Gastroesophageal sphincter (tissue), 4 donors: ENCODE measurements at regions not wholly inside any gene's neighbourhood (a gene's known extent, or its start where the extent isn't known, plus 50 kb on each side); places are given as distances from the start of the nearest gene placed in this dataset.

ENCODE experiments used
- ATAC-seq: fragments of 150-250 bp; one replicate; pipeline ENCODE4 v1.9.1; 2016; ENCODE audit warnings: mild to moderate bottlenecking, moderate library complexity
- H3K27ac ChIP-seq, 4 donors: fragments of 200-600 bp; sonication (generic) in 3 of 4; 1 replicate in 3 of 4; 2 replicates in 1 of 4; pipeline ENCODE4 v1.5.1; 2016 to 2019
- H3K27me3 ChIP-seq: fragments of 200-600 bp; sonication (generic); one replicate; pipeline ENCODE4 v1.5.1; 2019
- H3K36me3 ChIP-seq, 2 donors: fragments of 200-600 bp; sonication (generic); one replicate each; pipeline ENCODE4 v1.5.1; 2019; ENCODE audit warnings: control low read depth in 1 of 2
- H3K4me1 ChIP-seq, 3 donors: fragments of 200-600 bp; sonication (generic); 1 replicate in 2 of 3; 2 replicates in 1 of 3; pipeline ENCODE4 v1.5.1; 2016 to 2019; ENCODE audit warnings: control low read depth in 2 of 3
- H3K4me3 ChIP-seq, 2 donors: fragments of 200-600 bp; sonication (generic); one replicate each; pipeline ENCODE4 v1.5.1; 2019; ENCODE audit warnings: mild to moderate bottlenecking in 1 of 2, moderate library complexity in 1 of 2
- H3K9me3 ChIP-seq, 3 donors: fragments of 200-600 bp; sonication (generic); one replicate each; pipeline ENCODE4 v1.5.1; 2017 to 2019; ENCODE audit warnings: control low read depth in 2 of 3
- CTCF ChIP-seq, 4 experiments: fragments of 200-600 bp in 2 of 4; fragments of 450-650 bp in 2 of 4; sonication (generic) in 1 of 4; IDR thresholded peaks; one replicate each; pipeline ENCODE4 v1.5.1; 2017 to 2019; ENCODE audit warnings: antibody characterized with exemption in 4 of 4, mild to moderate bottlenecking in 2 of 4, moderate library complexity in 2 of 4
- EP300 ChIP-seq: sonication (generic); formaldehyde crosslinking; IDR thresholded peaks from one replicate; pipeline ENCODE4 v1.6.1; 2017; ENCODE audit warnings: antibody characterized with exemption, mild to moderate bottlenecking
- POLR2A ChIP-seq, 2 donors: fragments of 450-650 bp; IDR thresholded peaks; one replicate each; pipeline ENCODE4 v1.6.1; 2017; ENCODE audit warnings: antibody characterized with exemption in 2 of 2, mild to moderate bottlenecking in 2 of 2, moderate library complexity in 1 of 2
- POLR2AphosphoS5 ChIP-seq: sonication (generic); formaldehyde crosslinking; IDR thresholded peaks from one replicate; pipeline ENCODE4 v1.6.1; 2017; ENCODE audit warnings: antibody characterized with exemption
- WGBS, 2 donors: methylation state at CpG; one replicate each; pipeline ENCODE4 v1.1.5; 2018; ENCODE audit warnings: low coverage in 1 of 2; 5-methylcytosine and 5-hydroxymethylcytosine counted together

- TF ChIP-seq POLR2AphosphoS5 (no peak), CTCF (IDR thresholded peaks at IDR 0.05) (no peak), POLR2A (IDR thresholded peaks at IDR 0.05) (no peak), EP300 (no peak)
- 61 to 74% methylated on average over 3 of the region's 3 CpGs for WGBS, 2 donors
- ATAC-seq: no peak
- no peak overlapping the region for H3K4me3 ChIP-seq
- no peaks in the 10 kb centered on the region for H3K36me3 ChIP-seq
- no peaks in the 10 kb centered on the region for H3K9me3 ChIP-seq
- H3K4me1 ChIP-seq: no peaks in the 10 kb centered on the region
- H3K27me3 ChIP-seq: no peaks in the 10 kb centered on the region
- H3K27ac ChIP-seq: no peak overlapping the region
These were observed 239.5 kb upstream of the COL3A1 start for GRCh38 chr2:188734691-188735090.

DNA sequence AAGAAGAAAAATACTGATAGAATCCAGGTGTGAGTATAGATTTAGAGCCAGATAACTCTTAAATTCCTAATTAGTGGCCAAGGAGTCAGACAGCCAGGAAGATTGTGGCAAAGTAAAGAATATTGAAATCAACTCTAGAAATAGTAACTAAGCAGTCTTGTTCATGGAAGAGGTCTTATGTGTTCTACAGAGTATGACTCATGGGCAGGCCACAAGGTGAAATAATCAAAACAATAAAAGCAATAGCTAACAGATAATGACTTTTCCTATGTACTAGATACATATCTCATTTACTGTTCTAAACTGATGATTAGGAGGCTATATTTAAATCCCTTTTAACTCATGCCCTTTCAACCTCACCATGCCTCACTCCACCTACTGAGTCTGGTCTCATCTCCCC lies 227.4 kb upstream of the COL3A1 start:
- no peaks in the 10 kb centered on the region for H3K9me3 ChIP-seq

GRCh38 chr2:188751816-188752215 lies 222.4 kb upstream of the COL3A1 start:
- H3K27me3 ChIP-seq: no peaks in the 10 kb centered on the region
- H3K4me1 ChIP-seq: no peaks in the 10 kb centered on the region
- WGBS, 2 donors: 62 to 79% methylated on average over 2 of the region's 2 CpGs
- TF ChIP-seq POLR2A (IDR thresholded peaks at IDR 0.05) (no peak), POLR2AphosphoS5 (no peak), EP300 (no peak), CTCF (IDR thresholded peaks at IDR 0.05) (no peak)
- peaks cover 0 to 15% (median 0%) of the 10 kb centered on the region in 3 donors for H3K9me3 ChIP-seq
- H3K36me3 ChIP-seq: no peaks in the 10 kb centered on the region
- no peak overlapping the region for H3K4me3 ChIP-seq
- no peak overlapping the region for H3K27ac ChIP-seq
- ATAC-seq: no peak

More for the DNA sequence above, 227.4 kb upstream of the COL3A1 start:
- Histone ChIP-seq H3K27ac (no peak overlapping the region), H3K4me1 (no peaks in the 10 kb centered on the region), H3K27me3 (no peaks in the 10 kb centered on the region), H3K36me3 (no peaks in the 10 kb centered on the region), H3K4me3 (no peak overlapping the region)
- TF ChIP-seq POLR2A (IDR thresholded peaks at IDR 0.05): no peak
- TF ChIP-seq CTCF (IDR thresholded peaks at IDR 0.05): no peak
- TF ChIP-seq POLR2AphosphoS5: no peak
- TF ChIP-seq EP300: no peak
- no peak for ATAC-seq

DNA sequence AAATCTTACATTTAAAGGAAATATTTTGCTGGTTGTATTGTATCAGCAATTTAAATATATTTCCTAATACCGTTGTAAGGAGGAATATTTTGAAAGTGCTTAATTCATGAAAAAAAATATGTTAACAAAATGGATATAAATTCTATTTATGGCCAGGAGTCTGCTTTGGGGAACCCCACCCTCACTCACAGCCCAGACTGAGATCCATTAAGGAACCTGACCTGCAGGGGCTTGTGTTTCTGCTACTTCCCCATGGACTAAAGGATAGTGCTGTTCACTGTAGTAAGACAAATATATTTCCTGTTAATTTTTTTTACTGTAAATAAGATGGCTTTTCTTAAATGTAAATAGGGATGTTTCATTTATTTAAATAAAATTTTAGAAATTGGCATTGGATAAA lies 221.9 kb upstream of the COL3A1 start:
- no peak overlapping the region for H3K4me3 ChIP-seq
- no peaks in the 10 kb centered on the region for H3K4me1 ChIP-seq
- TF ChIP-seq CTCF (IDR thresholded peaks at IDR 0.05) (no peak), POLR2AphosphoS5 (no peak), POLR2A (IDR thresholded peaks at IDR 0.05) (no peak), EP300 (no peak)
- no peak overlapping the region for H3K27ac ChIP-seq
- no peaks in the 10 kb centered on the region for H3K36me3 ChIP-seq
- peaks cover 0 to 19% (median 0%) of the 10 kb centered on the region in 3 donors for H3K9me3 ChIP-seq
- 80 to 88% methylated on average over 1 of the region's 1 CpG for WGBS, 2 donors
- H3K27me3 ChIP-seq: no peaks in the 10 kb centered on the region
- ATAC-seq: no peak

GRCh38 chr2:188762151-188762550 lies 212.0 kb upstream of the COL3A1 start:
- Histone ChIP-seq H3K4me1 (no peaks in the 10 kb centered on the region), H3K27me3 (no peaks in the 10 kb centered on the region), H3K4me3 (no peak overlapping the region), H3K9me3 (peaks cover 0 to 17% (median 0%) of the 10 kb centered on the region in 3 donors), H3K27ac (no peak overlapping the region), H3K36me3 (no peaks in the 10 kb centered on the region)
- WGBS, 2 donors: 88 to 92% methylated on average over 2 of the region's 2 CpGs
- ATAC-seq: no peak
- TF ChIP-seq POLR2AphosphoS5 (no peak), POLR2A (IDR thresholded peaks at IDR 0.05) (no peak), CTCF (IDR thresholded peaks at IDR 0.05) (no peak), EP300 (no peak)
